Liver (tissue), 8 donors: ENCODE measurements at regions not wholly inside any gene's neighbourhood (a gene's known extent, or its start where the extent isn't known, plus 50 kb on each side); places are given as distances from the start of the nearest gene placed in this dataset.

Experiments
- DNase-seq: peaks from one replicate; pipeline ENCODE4 v3.0.0-alpha.2; 2017; ENCODE audit warnings: low spot score
- H3K27ac ChIP-seq, 2 donors: one replicate each; pipeline ENCODE4 v1.7.0; 2013; ENCODE audit warnings: inconsistent platforms in 2 of 2, low read length in 2 of 2, control low read depth in 1 of 2, low read depth in 1 of 2, mild to moderate bottlenecking in 1 of 2
- H3K27me3 ChIP-seq, 4 donors: one replicate each; pipeline versions ENCODE4 v1.6.1 to v1.7.0; 2013; ENCODE audit warnings: low read length in 3 of 4, inconsistent platforms in 1 of 4, mild to moderate bottlenecking in 1 of 4, moderate library complexity in 1 of 4; ENCODE audit not compliant: control insufficient read depth in 4 of 4, insufficient read depth in 4 of 4
- H3K36me3 ChIP-seq, 4 donors: one replicate each; pipeline versions ENCODE4 v1.6.1 to v1.7.0; 2013; ENCODE audit warnings: low read length in 3 of 4, mild to moderate bottlenecking in 3 of 4, low read depth in 1 of 4, moderate library complexity in 1 of 4; ENCODE audit not compliant: control insufficient read depth in 4 of 4, insufficient read depth in 3 of 4
- H3K4me1 ChIP-seq, 4 donors: one replicate each; pipeline versions ENCODE4 v1.6.1 to v1.7.0; 2013; ENCODE audit warnings: low read length in 3 of 4, mild to moderate bottlenecking in 3 of 4, moderate library complexity in 1 of 4; ENCODE audit not compliant: control insufficient read depth in 4 of 4, insufficient read depth in 4 of 4
- H3K4me3 ChIP-seq, 3 donors: one replicate each; pipeline versions ENCODE4 v1.6.1 to v1.7.0; 2013; ENCODE audit warnings: low read length in 3 of 3, control low read depth in 1 of 3, low read depth in 1 of 3, mild to moderate bottlenecking in 1 of 3
- H3K9ac ChIP-seq, 2 donors: one replicate each; pipeline ENCODE4 v1.7.0; 2013; ENCODE audit warnings: low read length in 2 of 2, mild to moderate bottlenecking in 2 of 2, moderate library complexity in 2 of 2, control low read depth in 1 of 2, low read depth in 1 of 2
- H3K9me3 ChIP-seq, 4 donors: one replicate each; pipeline versions ENCODE4 v1.6.1 to v1.7.0; 2013; ENCODE audit warnings: low read length in 3 of 4; ENCODE audit not compliant: control insufficient read depth in 4 of 4
- ATF3 ChIP-seq: IDR thresholded peaks from 2 replicates; pipeline ENCODE4 v1.6.1; 2016; ENCODE audit warnings: antibody characterized with exemption
- CTCF ChIP-seq: fragments of 150-350 bp; IDR thresholded peaks from 2 replicates; pipeline ENCODE4 v1.5.1; 2017; ENCODE audit warnings: improper control_type of control experiment, low read depth, low read length; ENCODE audit not compliant: missing input control
- FOXA2 ChIP-seq: IDR thresholded peaks from 2 replicates; pipeline ENCODE4 v1.6.1; 2016; ENCODE audit warnings: antibody characterized with exemption
- HNF4A ChIP-seq, 2 donors: conservative IDR thresholded peaks; 2 replicates each; pipeline ENCODE4 v1.6.1; 2016; ENCODE audit warnings: antibody characterized with exemption in 2 of 2, mild to moderate bottlenecking in 2 of 2
- HNF4G ChIP-seq: IDR thresholded peaks from 2 replicates; pipeline ENCODE4 v1.6.1; 2016; ENCODE audit warnings: antibody characterized with exemption
- JUND ChIP-seq, 2 donors: IDR thresholded peaks; 2 replicates each; pipeline ENCODE4 v1.6.1; 2016; ENCODE audit warnings: antibody characterized with exemption in 2 of 2
- MAX ChIP-seq: IDR thresholded peaks from 2 replicates; pipeline ENCODE4 v1.6.1; 2016; ENCODE audit warnings: antibody characterized with exemption
- NR2F2 ChIP-seq: IDR thresholded peaks from 2 replicates; pipeline ENCODE4 v1.6.1; 2016; ENCODE audit warnings: antibody characterized with exemption
- RAD21 ChIP-seq, 2 donors: IDR thresholded peaks; 2 replicates each; pipeline ENCODE4 v1.6.1; 2016; ENCODE audit warnings: antibody characterized with exemption in 2 of 2, mild to moderate bottlenecking in 2 of 2
- REST ChIP-seq: IDR thresholded peaks from 2 replicates; pipeline ENCODE4 v1.6.1; 2016; ENCODE audit warnings: antibody characterized with exemption, mild to moderate bottlenecking
- RXRA ChIP-seq, 2 donors: IDR thresholded peaks; 2 replicates each; pipeline ENCODE4 v1.6.1; 2017 to 2018; ENCODE audit warnings: antibody characterized with exemption in 2 of 2, mild to moderate bottlenecking in 1 of 2
- TAF1 ChIP-seq: conservative IDR thresholded peaks from 2 replicates; pipeline ENCODE4 v1.6.1; 2016; ENCODE audit warnings: antibody characterized with exemption, mild to moderate bottlenecking
- YY1 ChIP-seq: IDR thresholded peaks from 2 replicates; pipeline ENCODE4 v1.6.1; 2016; ENCODE audit warnings: antibody characterized with exemption, mild to moderate bottlenecking
- WGBS: extraction: QIAGEN DNeasy Blood & Tissue Kit; methylation state at CpG from one replicate; pipeline ENCODE4 v1.1.7; 2013; 5-methylcytosine and 5-hydroxymethylcytosine counted together
- donor health status: healthy.
- donor health status: healthy.
- donor health status: healthy.
- donor health status: healthy.
- donor health status: healthy.

GRCh38 chr11:90288212-90288821, 65.5 kb upstream of the CHORDC1 start:
- no peak for TF ChIP-seq YY1
- TF ChIP-seq HNF4G = no peak
- peak; percentile 89 to 94 for TF ChIP-seq RAD21 (IDR thresholded peaks at IDR 0.05)
- no peak for TF ChIP-seq TAF1
- TF ChIP-seq CTCF = peak; percentile 58
- TF ChIP-seq ATF3 = no peak
- TF ChIP-seq NR2F2 = no peak
- TF ChIP-seq FOXA2 = no peak

GRCh38 chr11:90286640-90287039, 63.8 kb upstream of the CHORDC1 start:
- no peak for TF ChIP-seq REST
- TF ChIP-seq HNF4G = peak; percentile 59
- TF ChIP-seq JUND (IDR thresholded peaks at IDR 0.05) = no peak
- TF ChIP-seq YY1 = peak; percentile 83
- no peak for TF ChIP-seq TAF1
- TF ChIP-seq HNF4A (conservative IDR thresholded peaks at IDR 0.05) = peak; percentile 78 to 85
- peak; percentile 24 for TF ChIP-seq FOXA2
- TF ChIP-seq RXRA (IDR thresholded peaks at IDR 0.05) = peak; percentile 24 to 57
- TF ChIP-seq RAD21 (IDR thresholded peaks at IDR 0.05) = peak in 1 of 2 donors; percentile 55
- peak; percentile 33 for TF ChIP-seq MAX
- Histone ChIP-seq H3K9ac (no peak overlapping the region), H3K27ac (no peak overlapping the region), H3K4me3 (no peak overlapping the region), H3K9me3 (no peaks in the 10 kb centered on the region), H3K4me1 (peaks cover 0 to 37% (median 25%) of the 10 kb centered on the region in 4 donors), H3K36me3 (no peaks in the 10 kb centered on the region), H3K27me3 (no peaks in the 10 kb centered on the region)
- no peak for DNase-seq
- WGBS = 35% methylated on average over 2 of the region's 2 CpGs

More at GRCh38 chr11:90288212-90288821, 65.5 kb upstream of the CHORDC1 start:
- Histone ChIP-seq H3K27me3 (no peaks in the 10 kb centered on the region), H3K4me1 (peaks cover 0 to 31% (median 22%) of the 10 kb centered on the region in 4 donors), H3K27ac (no peak overlapping the region), H3K9me3 (no peaks in the 10 kb centered on the region), H3K4me3 (no peak overlapping the region), H3K9ac (peak overlapping the region in 1 of 2 donors; percentile 45), H3K36me3 (no peaks in the 10 kb centered on the region)
- DNase-seq = no peak
- 21% methylated on average over 3 of the region's 3 CpGs for WGBS
